ENCODE measurements at regions not wholly inside any gene's neighbourhood (a gene's known extent, or its start where the extent isn't known, plus 50 kb on each side); places are given as distances from the start of the nearest gene placed in this dataset.

DNA sequence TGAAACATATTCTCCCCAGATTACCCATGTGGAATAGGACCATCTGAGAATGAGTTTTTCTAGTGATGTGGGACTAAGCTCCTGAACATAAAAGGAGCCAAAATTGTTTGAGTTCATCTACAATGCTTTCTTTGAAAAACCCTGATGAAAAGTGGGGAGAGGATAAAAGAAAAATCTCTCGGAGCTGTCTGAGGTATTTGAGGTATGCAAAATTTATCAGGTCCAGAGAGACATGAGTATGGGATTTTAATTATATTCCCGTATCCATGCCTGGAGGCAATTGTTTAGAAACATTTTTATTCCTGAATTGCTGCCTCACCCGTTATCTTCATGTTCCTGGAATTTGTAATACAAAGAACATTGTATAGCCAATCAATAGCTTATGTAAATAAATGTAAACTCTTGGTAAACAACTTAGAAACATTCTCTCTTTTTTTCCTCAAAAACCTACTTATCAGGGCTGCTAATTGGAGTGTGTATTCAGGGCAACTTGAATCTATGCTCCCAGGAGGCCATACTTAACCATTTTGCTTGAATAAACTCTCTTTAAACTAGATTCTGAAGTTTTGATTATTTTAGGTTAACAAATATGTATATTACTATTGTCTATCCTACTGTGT is 109.3 kb upstream of the OLFM3 start:
- no peak for TF ChIP-seq POLR2AphosphoS5 (IDR thresholded peaks at IDR 0.05)
- TF ChIP-seq, protein P1, sequence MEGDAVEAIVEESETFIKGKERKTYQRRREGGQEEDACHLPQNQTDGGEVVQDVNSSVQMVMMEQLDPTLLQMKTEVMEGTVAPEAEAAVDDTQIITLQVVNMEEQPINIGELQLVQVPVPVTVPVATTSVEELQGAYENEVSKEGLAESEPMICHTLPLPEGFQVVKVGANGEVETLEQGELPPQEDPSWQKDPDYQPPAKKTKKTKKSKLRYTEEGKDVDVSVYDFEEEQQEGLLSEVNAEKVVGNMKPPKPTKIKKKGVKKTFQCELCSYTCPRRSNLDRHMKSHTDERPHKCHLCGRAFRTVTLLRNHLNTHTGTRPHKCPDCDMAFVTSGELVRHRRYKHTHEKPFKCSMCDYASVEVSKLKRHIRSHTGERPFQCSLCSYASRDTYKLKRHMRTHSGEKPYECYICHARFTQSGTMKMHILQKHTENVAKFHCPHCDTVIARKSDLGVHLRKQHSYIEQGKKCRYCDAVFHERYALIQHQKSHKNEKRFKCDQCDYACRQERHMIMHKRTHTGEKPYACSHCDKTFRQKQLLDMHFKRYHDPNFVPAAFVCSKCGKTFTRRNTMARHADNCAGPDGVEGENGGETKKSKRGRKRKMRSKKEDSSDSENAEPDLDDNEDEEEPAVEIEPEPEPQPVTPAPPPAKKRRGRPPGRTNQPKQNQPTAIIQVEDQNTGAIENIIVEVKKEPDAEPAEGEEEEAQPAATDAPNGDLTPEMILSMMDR (IDR thresholded peaks at IDR 0.05): no peak

Measured in breast epithelium (tissue), 3 donors.